SJSA1 (cell line): ENCODE measurements at regions not wholly inside any gene's neighbourhood (a gene's known extent, or its start where the extent isn't known, plus 50 kb on each side); places are given as distances from the start of the nearest gene placed in this dataset.
A peak's percentile ranks its signal among the peaks of the same experiment; 100 is the strongest.

Source experiments
- DNase-seq, 2 experiments: peaks; one replicate each; pipeline ENCODE4 v3.0.0-alpha.2; 2015 to 2020; ENCODE audit warnings: low spot score in 2 of 2, low read depth in 1 of 2
- H3K27ac ChIP-seq: fragments of 250-450 bp; sonication (Bioruptor Pico); 2 replicates; pipeline ENCODE4 v1.5.1; 2020; ENCODE audit warnings: mild to moderate bottlenecking, moderate library complexity
- H3K27me3 ChIP-seq: fragments of 250-450 bp; sonication (Bioruptor Pico); replicated peaks from 2 replicates; pipeline ENCODE4 v1.5.1; 2020; ENCODE audit warnings: mild to moderate bottlenecking, moderate library complexity
- H3K36me3 ChIP-seq: fragments of 250-450 bp; sonication (Bioruptor Pico); 2 replicates; pipeline ENCODE4 v1.5.1; 2020; ENCODE audit warnings: mild to moderate bottlenecking
- H3K4me1 ChIP-seq: fragments of 250-450 bp; sonication (Bioruptor Pico); replicated peaks from 2 replicates; pipeline ENCODE4 v1.6.1; 2021; ENCODE audit warnings: mild to moderate bottlenecking
- H3K4me3 ChIP-seq: fragments of 250-450 bp; sonication (Bioruptor Pico); 2 replicates; pipeline ENCODE4 v1.5.1; 2020; ENCODE audit warnings: mild to moderate bottlenecking
- H3K9me3 ChIP-seq: fragments of 250-450 bp; sonication (Bioruptor Pico); replicated peaks from 2 replicates; pipeline ENCODE4 v1.5.1; 2020; ENCODE audit warnings: mild to moderate bottlenecking

- no peak for DNase-seq
- Histone ChIP-seq H3K27me3 (no peaks in the 10 kb centered on the region), H3K4me3 (no peak overlapping the region), H3K4me1 (no peaks in the 10 kb centered on the region), H3K27ac (no peak overlapping the region), H3K36me3 (no peaks in the 10 kb centered on the region), H3K9me3 (no peaks in the 10 kb centered on the region; the same call in 1 of the 2 replicates)
Observed at GRCh38 chr2:16152928-16153753, 212.8 kb downstream of the MYCN start.

- Histone ChIP-seq H3K4me3 (no peak overlapping the region), H3K27ac (no peak overlapping the region), H3K36me3 (no peaks in the 10 kb centered on the region), H3K9me3 (no peaks in the 10 kb centered on the region; the same call in 1 of the 2 replicates), H3K27me3 (no peaks in the 10 kb centered on the region), H3K4me1 (no peaks in the 10 kb centered on the region)
- DNase-seq, result peak in 1 of 2 experiments; percentile 8
Observed at GRCh38 chr2:16152071-16152927, 211.9 kb downstream of the MYCN start.

GRCh38 chr2:16151651-16152050, 211.3 kb downstream of the MYCN start:
- H3K27ac ChIP-seq, result no peak overlapping the region
- no peaks in the 10 kb centered on the region for H3K27me3 ChIP-seq
- no peaks in the 10 kb centered on the region for H3K36me3 ChIP-seq
- no peak overlapping the region for H3K4me3 ChIP-seq
- DNase-seq, result no peak
- no peaks in the 10 kb centered on the region for H3K4me1 ChIP-seq
- no peaks in the 10 kb centered on the region; the same call in 1 of the 2 replicates for H3K9me3 ChIP-seq

GRCh38 chr2:16151281-16151570, 210.9 kb downstream of the MYCN start:
- Histone ChIP-seq H3K4me3 (no peak overlapping the region), H3K4me1 (no peaks in the 10 kb centered on the region), H3K27me3 (no peaks in the 10 kb centered on the region), H3K27ac (no peak overlapping the region), H3K9me3 (no peaks in the 10 kb centered on the region; the same call in 1 of the 2 replicates), H3K36me3 (no peaks in the 10 kb centered on the region)
- peak in 1 of 2 experiments; percentile 9 for DNase-seq

- DNase-seq, result no peak
- Histone ChIP-seq H3K4me3 (no peak overlapping the region), H3K4me1 (no peaks in the 10 kb centered on the region), H3K36me3 (no peaks in the 10 kb centered on the region), H3K27me3 (no peaks in the 10 kb centered on the region), H3K9me3 (no peaks in the 10 kb centered on the region; the same call in 1 of the 2 replicates), H3K27ac (no peak overlapping the region)
Observed at GRCh38 chr2:16150456-16151280, 210.3 kb downstream of the MYCN start.

- H3K27ac ChIP-seq, result no peak overlapping the region
- no peak overlapping the region for H3K4me3 ChIP-seq
- no peaks in the 10 kb centered on the region; the same call in 1 of the 2 replicates for H3K9me3 ChIP-seq
- no peaks in the 10 kb centered on the region for H3K36me3 ChIP-seq
- no peaks in the 10 kb centered on the region for H3K27me3 ChIP-seq
- DNase-seq, result peak in 1 of 2 experiments; percentile 14
- H3K4me1 ChIP-seq, result no peaks in the 10 kb centered on the region
Observed at GRCh38 chr2:16149349-16150243, 209.2 kb downstream of the MYCN start.

- Histone ChIP-seq H3K27me3 (no peaks in the 10 kb centered on the region), H3K4me1 (no peaks in the 10 kb centered on the region), H3K36me3 (no peaks in the 10 kb centered on the region), H3K4me3 (no peak overlapping the region), H3K9me3 (no peaks in the 10 kb centered on the region; the same call in 1 of the 2 replicates), H3K27ac (no peak overlapping the region)
- DNase-seq, result no peak
Observed at GRCh38 chr2:16148632-16149348, 208.4 kb downstream of the MYCN start.

GRCh38 chr2:16142383-16143361, 202.3 kb downstream of the MYCN start:
- no peak for DNase-seq

GRCh38 chr2:16141641-16141921, 201.2 kb downstream of the MYCN start:
- Histone ChIP-seq H3K36me3 (no peaks in the 10 kb centered on the region), H3K4me3 (no peak overlapping the region), H3K9me3 (0 out of 2 replicates have a peak, but pooled peaks cover 3% of the 10 kb centered on the region), H3K27ac (no peak overlapping the region), H3K4me1 (no peaks in the 10 kb centered on the region), H3K27me3 (no peaks in the 10 kb centered on the region)
- DNase-seq, result no peak

More at GRCh38 chr2:16142383-16143361, 202.3 kb downstream of the MYCN start:
- Histone ChIP-seq H3K9me3 (0 out of 2 replicates have a peak, but pooled peaks cover 3% of the 10 kb centered on the region), H3K27ac (no peak overlapping the region), H3K27me3 (no peaks in the 10 kb centered on the region), H3K4me3 (no peak overlapping the region), H3K36me3 (no peaks in the 10 kb centered on the region), H3K4me1 (no peaks in the 10 kb centered on the region)

- Histone ChIP-seq H3K36me3 (no peaks in the 10 kb centered on the region), H3K27ac (no peak overlapping the region), H3K4me3 (no peak overlapping the region), H3K27me3 (no peaks in the 10 kb centered on the region), H3K4me1 (no peaks in the 10 kb centered on the region), H3K9me3 (0 out of 2 replicates have a peak, but pooled peaks cover 3% of the 10 kb centered on the region)
- DNase-seq, result no peak
Observed at GRCh38 chr2:16140771-16141640, 200.7 kb downstream of the MYCN start.
